PC-9 (cell line): ENCODE measurements at regions not wholly inside any gene's neighbourhood (a gene's known extent, or its start where the extent isn't known, plus 50 kb on each side); places are given as distances from the start of the nearest gene placed in this dataset.
A peak's percentile ranks its signal among the peaks of the same experiment; 100 is the strongest.
"Not testable (repeated sequence)": the region's sequence is repeated elsewhere in the genome, so short reads cannot be mapped to it uniquely, and the experiment has no call there.

Experiments used
- BruUV-seq: library from RNA; stranded (reverse); fragments of 400-500 nt; replicated peaks from 2 replicates; lab custom pipeline; 2021; lab: Mats Ljungman, UMichigan
- CTCF ChIA-PET: fragments of 300-600 bp; sonication (Branson Sonifier 250); formaldehyde crosslinking; loops from one replicate; lab custom pipeline; 2022; ENCODE audit warnings: antibody characterized with exemption; lab: Charles Lee
- POLR2A ChIA-PET: fragments of 300-600 bp; sonication (Branson Sonifier 250); formaldehyde crosslinking; loops from one replicate; lab custom pipeline; 2022; ENCODE audit warnings: antibody characterized with exemption; ENCODE audit not compliant: unreplicated experiment; lab: Charles Lee
- DNase-seq, 2 experiments: peaks; one replicate each; pipeline versions ENCODE4 v3.0.0 to v3.0.0-alpha.2; 2015 to 2022; ENCODE audit warnings: mixed read lengths in 1 of 2
- H2AFZ ChIP-seq: fragments of 200-600 bp; sonication (generic); 2 replicates; pipeline ENCODE4 v1.8.1; 2017; ENCODE audit warnings: antibody characterized with exemption
- H3F3A ChIP-seq: fragments of 200-600 bp; sonication (generic); 2 replicates; pipeline ENCODE4 v1.8.1; 2017; ENCODE audit warnings: antibody characterized with exemption, mild to moderate bottlenecking, low read depth; ENCODE audit not compliant: insufficient read depth
- H3K27ac ChIP-seq: fragments of 200-600 bp; sonication (generic); 2 replicates; pipeline ENCODE4 v1.6.1; 2016; ENCODE audit warnings: mixed run types
- H3K27me3 ChIP-seq: fragments of 200-600 bp; sonication (generic); 2 replicates; pipeline ENCODE4 v1.6.1; 2016; ENCODE audit warnings: low read depth, mixed run types; ENCODE audit not compliant: insufficient read depth
- H3K36me3 ChIP-seq: fragments of 200-600 bp; sonication (generic); 2 replicates; pipeline ENCODE4 v1.6.1; 2016; ENCODE audit warnings: low read depth, mixed run types
- H3K4me1 ChIP-seq: fragments of 200-600 bp; sonication (generic); replicated peaks from 2 replicates; pipeline ENCODE4 v1.6.1; 2016; ENCODE audit warnings: mixed run types; ENCODE audit not compliant: insufficient read depth
- H3K4me2 ChIP-seq: fragments of 200-600 bp; sonication (generic); 2 replicates; pipeline ENCODE4 v1.6.1; 2017; ENCODE audit warnings: mixed run types
- H3K4me3 ChIP-seq: fragments of 200-600 bp; sonication (generic); 2 replicates; pipeline ENCODE4 v1.6.1; 2016; ENCODE audit warnings: mixed run types
- H3K79me2 ChIP-seq: fragments of 200-600 bp; sonication (generic); 2 replicates; pipeline ENCODE4 v1.6.1; 2017; ENCODE audit warnings: low read depth, mixed run types
- H3K9me2 ChIP-seq: fragments of 200-600 bp; sonication (generic); 2 replicates; pipeline ENCODE4 v1.8.1; 2017; ENCODE audit warnings: mild to moderate bottlenecking; ENCODE audit not compliant: insufficient read depth
- H3K9me3 ChIP-seq: fragments of 200-600 bp; sonication (generic); 2 replicates; pipeline ENCODE4 v1.8.1; 2016; ENCODE audit warnings: low read depth; ENCODE audit not compliant: insufficient read depth
- H4K20me1 ChIP-seq: fragments of 200-600 bp; sonication (generic); 2 replicates; pipeline ENCODE4 v1.8.1; 2017; ENCODE audit not compliant: insufficient read depth
- EZH2 ChIP-seq: fragments of 200-600 bp; sonication (generic); IDR thresholded peaks from 2 replicates; pipeline ENCODE4 v1.8.0; 2017; ENCODE audit warnings: antibody characterized with exemption, low read depth
- intact Hi-C: fragments of 100-400 bp; cut with micrococcal nuclease; formaldehyde crosslinking; loops from one replicate; pipeline ENCODE4 v1.10.0; 2022; ENCODE audit not compliant: unreplicated experiment
- TF ChIP-seq, protein P1 (sequence below): fragments of 200-600 bp; sonication (generic); conservative IDR thresholded peaks from 2 replicates; pipeline ENCODE4 v1.6.1; 2017; ENCODE audit warnings: mixed run types, antibody characterized with exemption, mild to moderate bottlenecking, moderate library complexity

DNA sequence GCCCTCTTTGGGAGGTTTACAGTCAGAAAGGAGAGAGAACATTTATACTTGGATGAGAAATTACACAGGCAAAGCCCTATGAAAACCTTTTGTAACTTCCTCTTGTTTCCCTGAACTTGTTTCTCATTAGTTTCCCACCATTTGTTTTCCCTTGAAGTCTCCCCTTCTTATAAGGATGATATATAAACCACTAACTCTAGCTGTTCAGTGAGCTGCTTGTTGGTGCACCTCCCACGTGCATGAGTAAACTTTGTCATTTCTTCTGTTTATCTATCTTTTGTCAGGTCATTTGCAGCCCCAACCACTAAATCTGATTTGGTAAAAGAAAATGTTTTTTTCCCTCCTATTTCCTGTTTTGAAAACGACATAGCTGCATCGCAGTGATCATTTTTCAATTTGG lies 919.9 kb downstream of the SLITRK1 start:
- BruUV-seq: no TSS peak
- Histone ChIP-seq H2AFZ (0 out of 2 replicates have a peak overlapping the region, but pooled peaks have one; percentile 55), H3K4me3 (no peak overlapping the region), H3K79me2 (no peaks in the 10 kb centered on the region), H3F3A (no peaks in the 10 kb centered on the region), H3K9me3 (no peaks in the 10 kb centered on the region), H4K20me1 (no peaks in the 10 kb centered on the region), H3K36me3 (no peaks in the 10 kb centered on the region), H3K9me2 (no peaks in the 10 kb centered on the region; the same call in 1 of the 2 replicates), H3K4me1 (no peaks in the 10 kb centered on the region), H3K27me3 (no peaks in the 10 kb centered on the region), H3K4me2 (no peak overlapping the region), H3K27ac (no peak overlapping the region)
- DNase-seq: no peak
- TF ChIP-seq, protein P1, sequence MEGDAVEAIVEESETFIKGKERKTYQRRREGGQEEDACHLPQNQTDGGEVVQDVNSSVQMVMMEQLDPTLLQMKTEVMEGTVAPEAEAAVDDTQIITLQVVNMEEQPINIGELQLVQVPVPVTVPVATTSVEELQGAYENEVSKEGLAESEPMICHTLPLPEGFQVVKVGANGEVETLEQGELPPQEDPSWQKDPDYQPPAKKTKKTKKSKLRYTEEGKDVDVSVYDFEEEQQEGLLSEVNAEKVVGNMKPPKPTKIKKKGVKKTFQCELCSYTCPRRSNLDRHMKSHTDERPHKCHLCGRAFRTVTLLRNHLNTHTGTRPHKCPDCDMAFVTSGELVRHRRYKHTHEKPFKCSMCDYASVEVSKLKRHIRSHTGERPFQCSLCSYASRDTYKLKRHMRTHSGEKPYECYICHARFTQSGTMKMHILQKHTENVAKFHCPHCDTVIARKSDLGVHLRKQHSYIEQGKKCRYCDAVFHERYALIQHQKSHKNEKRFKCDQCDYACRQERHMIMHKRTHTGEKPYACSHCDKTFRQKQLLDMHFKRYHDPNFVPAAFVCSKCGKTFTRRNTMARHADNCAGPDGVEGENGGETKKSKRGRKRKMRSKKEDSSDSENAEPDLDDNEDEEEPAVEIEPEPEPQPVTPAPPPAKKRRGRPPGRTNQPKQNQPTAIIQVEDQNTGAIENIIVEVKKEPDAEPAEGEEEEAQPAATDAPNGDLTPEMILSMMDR: no peak
- TF ChIP-seq EZH2: no peak
- CTCF ChIA-PET: no interaction called here
- POLR2A ChIA-PET: no interaction called here
- intact Hi-C loops: no loop called here

DNA sequence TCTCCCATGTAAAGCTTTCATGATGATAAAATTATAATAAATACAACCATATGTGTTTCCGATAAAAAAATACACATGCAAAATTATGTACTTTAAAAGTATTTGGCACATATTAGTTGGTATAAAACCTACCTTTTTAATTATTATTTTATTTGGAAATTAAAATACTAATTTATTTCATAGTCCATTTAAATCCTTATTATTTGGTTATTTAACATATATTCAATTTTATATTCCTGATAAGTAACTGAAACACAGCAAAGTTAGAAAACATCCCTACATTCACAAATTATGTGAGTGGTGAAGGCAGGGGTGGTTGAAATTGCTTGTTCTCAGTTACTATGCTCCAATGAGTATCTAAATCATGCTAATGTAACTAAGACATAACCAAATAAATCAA lies 920.5 kb downstream of the SLITRK1 start:
- Histone ChIP-seq H3K27ac (no peak overlapping the region), H3K27me3 (no peaks in the 10 kb centered on the region), H3F3A (no peaks in the 10 kb centered on the region), H3K4me3 (no peak overlapping the region), H3K36me3 (no peaks in the 10 kb centered on the region), H3K4me1 (no peaks in the 10 kb centered on the region), H2AFZ (0 out of 2 replicates have a peak overlapping the region, but pooled peaks have one; percentile 55), H3K9me2 (no peaks in the 10 kb centered on the region; the same call in 1 of the 2 replicates), H3K79me2 (no peaks in the 10 kb centered on the region), H3K9me3 (no peaks in the 10 kb centered on the region), H3K4me2 (no peak overlapping the region), H4K20me1 (no peaks in the 10 kb centered on the region)
- intact Hi-C loops: no loop called here
- TF ChIP-seq, protein P1: no peak
- no peak for TF ChIP-seq EZH2
- BruUV-seq: no TSS peak
- DNase-seq: no peak
- ChIA-PET CTCF (no interaction called here), POLR2A (no interaction called here)

DNA sequence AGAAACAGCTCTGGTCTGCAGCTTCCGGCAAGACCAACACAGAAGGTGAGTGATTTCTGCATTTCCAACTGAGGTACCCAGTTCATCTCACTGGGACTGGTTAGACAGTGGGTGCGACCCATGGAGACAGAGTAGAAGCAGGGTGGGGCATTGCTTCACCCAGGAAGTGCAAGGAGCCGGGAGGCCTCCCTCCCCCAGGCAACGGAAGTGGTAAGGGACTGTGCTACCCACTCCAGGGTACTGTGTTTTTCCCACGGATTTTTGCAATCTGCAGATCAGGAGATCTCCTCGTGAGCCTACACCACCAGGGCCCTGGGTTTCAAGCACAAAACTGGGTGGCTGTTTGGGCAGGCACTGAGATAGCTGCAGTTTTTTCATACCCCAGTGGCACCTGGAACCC lies 929.9 kb downstream of the SLITRK1 start:
- H3K27ac ChIP-seq, H3K9me3 ChIP-seq, H3K27me3 ChIP-seq, H2AFZ ChIP-seq, H3K9me2 ChIP-seq, H3K4me2 ChIP-seq, DNase-seq, H3K79me2 ChIP-seq, H3K4me3 ChIP-seq, H3K36me3 ChIP-seq, intact Hi-C loops, H4K20me1 ChIP-seq, CTCF ChIA-PET, BruUV-seq, H3K4me1 ChIP-seq, POLR2A ChIA-PET, H3F3A ChIP-seq: not testable (repeated sequence)

DNA sequence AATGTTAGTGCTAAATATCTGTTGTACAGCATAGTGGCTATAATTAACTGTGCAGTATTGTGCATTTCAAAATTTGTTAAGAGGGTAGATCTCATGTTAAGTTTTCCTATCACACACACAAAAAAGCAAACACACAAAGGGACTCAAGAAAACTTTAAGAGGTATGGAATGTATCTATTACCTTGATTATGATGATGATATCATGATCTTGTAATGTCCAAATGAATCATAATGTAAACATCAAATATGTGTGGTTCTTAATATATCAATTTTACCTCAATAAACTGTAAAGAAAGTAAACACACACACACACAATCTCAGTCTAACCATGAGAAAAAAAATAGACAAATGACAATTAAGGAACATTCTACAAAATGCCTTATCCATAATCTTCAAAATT lies 934.6 kb downstream of the SLITRK1 start:
- no TSS peak for BruUV-seq
- CTCF ChIA-PET: no interaction called here
- DNase-seq: peak in 1 of 2 experiments; percentile 50

More for the DNA sequence above, 934.6 kb downstream of the SLITRK1 start:
- Histone ChIP-seq H3K9me3 (no peaks in the 10 kb centered on the region), H3K36me3 (no peaks in the 10 kb centered on the region), H3K27ac (no peak overlapping the region), H3K27me3 (no peaks in the 10 kb centered on the region), H3K4me1 (no peaks in the 10 kb centered on the region), H3K79me2 (no peaks in the 10 kb centered on the region), H3K9me2 (no peaks in the 10 kb centered on the region), H3K4me3 (no peak overlapping the region), H2AFZ (no peak overlapping the region), H4K20me1 (no peaks in the 10 kb centered on the region), H3F3A (no peaks in the 10 kb centered on the region), H3K4me2 (no peak overlapping the region)
- intact Hi-C loops: no loop called here
- POLR2A ChIA-PET: no interaction called here
- TF ChIP-seq, protein P1: no peak
- no peak for TF ChIP-seq EZH2
